Esophagus muscularis mucosa (tissue), 4 donors: ENCODE measurements at regions not wholly inside any gene's neighbourhood (a gene's known extent, or its start where the extent isn't known, plus 50 kb on each side); places are given as distances from the start of the nearest gene placed in this dataset.

Source experiments
- DNase-seq: peaks from one replicate; pipeline ENCODE4 v3.0.0-alpha.2; 2017; ENCODE audit errors: extremely low spot score
- H3K27ac ChIP-seq, 4 donors: fragments of 200-600 bp; sonication (generic); replicated peaks in 1 of 4; 1 replicate in 3 of 4; 2 replicates in 1 of 4; pipeline ENCODE4 v1.5.1; 2016 to 2019; ENCODE audit warnings: mild to moderate bottlenecking in 1 of 4
- H3K27me3 ChIP-seq, 4 donors: fragments of 200-600 bp; sonication (generic); one replicate each; pipeline versions ENCODE4 v1.5.1 to v1.6.0; 2016 to 2019
- H3K36me3 ChIP-seq, 4 donors: fragments of 200-600 bp; sonication (generic); one replicate each; pipeline ENCODE4 v1.5.1; 2016 to 2019
- H3K4me1 ChIP-seq, 4 donors: fragments of 200-600 bp; sonication (generic); one replicate each; pipeline ENCODE4 v1.5.1; 2016 to 2019
- H3K4me3 ChIP-seq, 4 donors: fragments of 200-600 bp; sonication (generic); 1 replicate in 2 of 4; 2 replicates in 2 of 4; pipeline ENCODE4 v1.5.1; 2016 to 2019; ENCODE audit warnings: mild to moderate bottlenecking in 4 of 4, moderate library complexity in 1 of 4
- H3K9me3 ChIP-seq, 4 donors: fragments of 200-600 bp; sonication (generic); 1 replicate in 3 of 4; 2 replicates in 1 of 4; pipeline ENCODE4 v1.5.1; 2016 to 2019
- EP300 ChIP-seq: sonication (generic); formaldehyde crosslinking; IDR thresholded peaks from one replicate; pipeline ENCODE4 v1.6.1; 2017; ENCODE audit warnings: antibody characterized with exemption
- POLR2A ChIP-seq: fragments of 450-650 bp; IDR thresholded peaks from one replicate; pipeline ENCODE4 v1.6.1; 2017; ENCODE audit warnings: antibody characterized with exemption, moderate library complexity, mild to moderate bottlenecking, low read depth
- POLR2AphosphoS5 ChIP-seq, 2 donors: sonication (generic); formaldehyde crosslinking; IDR thresholded peaks; one replicate each; pipeline ENCODE4 v1.6.1; 2017; ENCODE audit warnings: antibody characterized with exemption in 2 of 2
- WGBS: methylation state at CpG from one replicate; pipeline ENCODE4 v1.1.5; 2018; 5-methylcytosine and 5-hydroxymethylcytosine counted together
- intact Hi-C: fragments of 100-400 bp; cut with DNase I; formaldehyde crosslinking; loops from one replicate; pipeline ENCODE4 v1.15.1; 2023
- TF ChIP-seq, protein P1 (sequence below), 3 experiments: fragments of 200-600 bp in 2 of 3; fragments of 450-650 bp in 1 of 3; sonication (generic) in 2 of 3; IDR thresholded peaks; one replicate each; pipeline ENCODE4 v1.5.1; 2017 to 2019; ENCODE audit warnings: antibody characterized with exemption in 3 of 3, mild to moderate bottlenecking in 2 of 3, moderate library complexity in 1 of 3

DNA sequence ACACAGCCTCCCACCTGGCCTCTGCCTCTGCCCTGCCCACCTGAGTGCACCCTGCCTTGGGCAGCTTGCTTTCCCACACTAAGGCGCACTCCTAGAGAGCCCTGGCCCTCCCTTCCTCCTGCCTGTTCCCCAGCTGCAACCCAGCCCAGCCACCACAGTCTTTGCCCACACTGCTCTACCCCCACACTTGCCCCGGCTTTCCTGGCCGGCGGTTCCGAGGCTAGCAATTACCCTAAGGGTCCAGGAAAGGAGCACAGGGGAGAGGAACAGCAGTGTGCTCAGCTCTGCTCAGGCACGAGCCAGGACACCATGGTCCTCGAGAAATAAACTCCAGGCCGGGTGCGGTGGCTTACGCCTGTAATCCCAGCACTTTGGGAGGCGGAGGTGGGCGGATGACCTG, 237.8 kb upstream of the RAB6C start:
- Histone ChIP-seq H3K27ac (no peak overlapping the region), H3K4me1 (no peaks in the 10 kb centered on the region), H3K9me3 (no peaks in the 10 kb centered on the region), H3K4me3 (no peak overlapping the region), H3K27me3 (no peaks in the 10 kb centered on the region), H3K36me3 (no peaks in the 10 kb centered on the region)
- TF ChIP-seq EP300 (no peak), POLR2A (no peak), POLR2AphosphoS5 (IDR thresholded peaks at IDR 0.05) (no peak)
- TF ChIP-seq, protein P1, sequence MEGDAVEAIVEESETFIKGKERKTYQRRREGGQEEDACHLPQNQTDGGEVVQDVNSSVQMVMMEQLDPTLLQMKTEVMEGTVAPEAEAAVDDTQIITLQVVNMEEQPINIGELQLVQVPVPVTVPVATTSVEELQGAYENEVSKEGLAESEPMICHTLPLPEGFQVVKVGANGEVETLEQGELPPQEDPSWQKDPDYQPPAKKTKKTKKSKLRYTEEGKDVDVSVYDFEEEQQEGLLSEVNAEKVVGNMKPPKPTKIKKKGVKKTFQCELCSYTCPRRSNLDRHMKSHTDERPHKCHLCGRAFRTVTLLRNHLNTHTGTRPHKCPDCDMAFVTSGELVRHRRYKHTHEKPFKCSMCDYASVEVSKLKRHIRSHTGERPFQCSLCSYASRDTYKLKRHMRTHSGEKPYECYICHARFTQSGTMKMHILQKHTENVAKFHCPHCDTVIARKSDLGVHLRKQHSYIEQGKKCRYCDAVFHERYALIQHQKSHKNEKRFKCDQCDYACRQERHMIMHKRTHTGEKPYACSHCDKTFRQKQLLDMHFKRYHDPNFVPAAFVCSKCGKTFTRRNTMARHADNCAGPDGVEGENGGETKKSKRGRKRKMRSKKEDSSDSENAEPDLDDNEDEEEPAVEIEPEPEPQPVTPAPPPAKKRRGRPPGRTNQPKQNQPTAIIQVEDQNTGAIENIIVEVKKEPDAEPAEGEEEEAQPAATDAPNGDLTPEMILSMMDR (IDR thresholded peaks at IDR 0.05): no peak
- intact Hi-C loops: no loop called here
- DNase-seq: no peak
- WGBS: 92% methylated on average over 12 of the region's 12 CpGs

DNA sequence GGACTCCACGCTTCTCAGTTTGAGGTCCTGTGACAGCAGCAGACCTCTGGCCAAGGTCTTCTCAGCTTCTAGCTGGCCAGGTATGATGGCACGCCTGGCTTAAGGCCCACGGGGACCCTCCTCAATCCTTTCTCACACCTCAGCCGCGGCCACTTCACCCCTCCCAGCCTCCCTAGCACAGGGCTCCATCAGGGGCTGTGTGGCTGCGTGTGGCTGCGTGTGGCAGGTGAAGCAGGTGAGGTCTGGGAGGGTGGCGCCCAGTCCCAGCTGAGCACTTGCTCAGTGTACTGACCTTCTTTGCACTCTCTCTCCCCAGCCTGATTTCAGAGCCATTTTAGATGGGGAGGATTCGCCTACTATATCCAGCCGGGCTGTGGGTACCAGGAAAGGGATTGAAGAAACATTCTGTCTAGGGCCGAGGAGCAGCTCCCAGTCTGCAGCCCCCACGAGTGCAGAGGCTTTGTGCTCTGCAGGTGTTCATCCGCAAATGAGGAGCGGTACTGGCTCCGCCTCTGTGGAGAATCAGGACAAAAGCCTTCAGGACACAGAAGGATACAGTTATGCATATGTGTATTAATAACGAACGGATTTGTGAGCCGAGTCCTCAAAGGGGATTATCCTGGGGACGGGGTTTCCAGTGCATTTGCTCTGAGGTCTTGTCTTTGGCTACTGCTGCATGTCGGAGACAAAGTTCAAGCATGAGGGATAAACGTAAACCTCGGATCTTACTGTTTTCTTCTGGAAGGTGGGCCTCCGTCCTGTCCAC, 236.9 kb upstream of the RAB6C start:
- H3K9me3 ChIP-seq: no peaks in the 10 kb centered on the region
- no peaks in the 10 kb centered on the region for H3K36me3 ChIP-seq
- no peaks in the 10 kb centered on the region for H3K4me1 ChIP-seq
- no peak overlapping the region for H3K4me3 ChIP-seq
- TF ChIP-seq, protein P1 (IDR thresholded peaks at IDR 0.05): no peak
- no peak for TF ChIP-seq POLR2AphosphoS5 (IDR thresholded peaks at IDR 0.05)
- no peak for TF ChIP-seq EP300
- no peak for TF ChIP-seq POLR2A
- H3K27ac ChIP-seq: no peak overlapping the region
- intact Hi-C loops: no loop called here
- 94% methylated on average over 22 of the region's 23 CpGs for WGBS
- no peak for DNase-seq
- no peaks in the 10 kb centered on the region for H3K27me3 ChIP-seq

DNA sequence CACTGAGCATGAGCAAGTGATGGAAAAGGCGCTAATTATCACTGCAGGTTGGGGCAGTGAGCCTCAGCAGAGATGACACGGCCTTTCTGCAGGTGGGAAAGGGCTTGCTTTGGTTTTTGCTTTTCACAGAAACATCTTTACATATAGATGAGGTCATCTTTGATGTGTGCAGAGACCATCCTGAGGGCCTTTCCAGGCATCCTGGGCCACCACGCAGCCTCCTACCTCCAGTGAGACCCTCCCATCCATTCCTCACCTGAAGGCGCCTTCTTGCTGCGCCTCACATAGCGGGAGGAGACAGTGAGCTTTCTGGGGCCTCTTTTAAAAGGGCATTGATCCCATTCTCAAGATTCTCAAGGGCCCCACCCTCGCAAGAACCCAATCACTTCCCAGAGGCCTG, 235.3 kb upstream of the RAB6C start:
- TF ChIP-seq, protein P1 (IDR thresholded peaks at IDR 0.05): no peak
- TF ChIP-seq POLR2AphosphoS5 (IDR thresholded peaks at IDR 0.05) (no peak), POLR2A (no peak), EP300 (no peak)
- no peak for DNase-seq
- Histone ChIP-seq H3K27me3 (no peaks in the 10 kb centered on the region), H3K4me3 (no peak overlapping the region), H3K27ac (no peak overlapping the region), H3K4me1 (no peaks in the 10 kb centered on the region), H3K36me3 (no peaks in the 10 kb centered on the region), H3K9me3 (no peaks in the 10 kb centered on the region)
- intact Hi-C loops: no loop called here
- 95% methylated on average over 7 of the region's 7 CpGs for WGBS

DNA sequence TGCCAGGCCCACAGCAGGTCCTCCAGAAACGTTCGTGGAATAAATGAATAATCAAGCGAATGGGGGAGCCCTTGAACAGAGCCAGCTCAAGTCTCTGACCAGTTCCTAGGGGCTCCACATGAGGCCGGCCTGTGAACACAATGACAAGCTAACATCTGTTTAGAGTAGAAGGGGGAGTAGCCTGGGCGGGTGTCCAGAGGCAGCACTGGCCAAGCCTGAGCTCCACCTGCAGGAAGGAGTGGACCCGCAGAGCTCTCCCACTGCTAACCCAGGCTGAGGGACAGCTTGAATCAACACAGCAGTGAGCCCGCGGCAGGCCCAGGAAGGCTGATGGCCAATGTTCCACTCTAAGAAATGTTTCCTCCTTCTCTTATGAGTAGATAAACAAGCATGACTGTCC, 234.8 kb upstream of the RAB6C start:
- Histone ChIP-seq H3K9me3 (no peaks in the 10 kb centered on the region), H3K27me3 (no peaks in the 10 kb centered on the region), H3K36me3 (no peaks in the 10 kb centered on the region), H3K4me1 (no peaks in the 10 kb centered on the region), H3K27ac (no peak overlapping the region), H3K4me3 (no peak overlapping the region)
- intact Hi-C loops: no loop called here
- 53% methylated on average over 7 of the region's 8 CpGs for WGBS
- DNase-seq: no peak
- no peak for TF ChIP-seq POLR2A
- TF ChIP-seq EP300: no peak
- TF ChIP-seq POLR2AphosphoS5 (IDR thresholded peaks at IDR 0.05): no peak
- TF ChIP-seq, protein P1 (IDR thresholded peaks at IDR 0.05): no peak
